ENCODE measurements at regions not wholly inside any gene's neighbourhood (a gene's known extent, or its start where the extent isn't known, plus 50 kb on each side); places are given as distances from the start of the nearest gene placed in this dataset.

GRCh38 chr2:173630425-173631126 lies 275.9 kb downstream of the CDCA7 start (continued):
- TF ChIP-seq TSHZ2 (CRISPR knock-in tag; IDR thresholded peaks at IDR 0.05), result no peak
- TF ChIP-seq RARB (CRISPR knock-in tag; IDR thresholded peaks at IDR 0.05), result no peak
- no peak for TF ChIP-seq CSRNP3 (CRISPR knock-in tag; IDR thresholded peaks at IDR 0.05)

DNA sequence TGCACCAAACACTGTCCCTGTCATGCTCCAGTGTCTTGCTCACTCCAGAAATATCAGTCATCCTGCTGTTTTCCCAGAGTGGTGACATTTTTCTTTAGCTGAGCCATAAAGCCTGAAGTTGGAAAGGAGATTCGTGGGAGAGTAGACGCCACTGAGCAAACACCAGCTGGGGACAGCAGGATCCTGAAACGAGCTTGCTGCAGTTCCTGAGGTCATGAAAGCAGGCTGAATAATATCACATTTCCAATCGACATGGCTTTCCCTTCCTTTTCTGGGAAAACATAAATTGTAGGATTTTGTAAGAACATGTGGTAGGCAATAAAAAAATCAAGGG lies 276.4 kb downstream of the CDCA7 start:
- no peak for TF ChIP-seq RARB (CRISPR knock-in tag; IDR thresholded peaks at IDR 0.05)
- TF ChIP-seq, protein P1, sequence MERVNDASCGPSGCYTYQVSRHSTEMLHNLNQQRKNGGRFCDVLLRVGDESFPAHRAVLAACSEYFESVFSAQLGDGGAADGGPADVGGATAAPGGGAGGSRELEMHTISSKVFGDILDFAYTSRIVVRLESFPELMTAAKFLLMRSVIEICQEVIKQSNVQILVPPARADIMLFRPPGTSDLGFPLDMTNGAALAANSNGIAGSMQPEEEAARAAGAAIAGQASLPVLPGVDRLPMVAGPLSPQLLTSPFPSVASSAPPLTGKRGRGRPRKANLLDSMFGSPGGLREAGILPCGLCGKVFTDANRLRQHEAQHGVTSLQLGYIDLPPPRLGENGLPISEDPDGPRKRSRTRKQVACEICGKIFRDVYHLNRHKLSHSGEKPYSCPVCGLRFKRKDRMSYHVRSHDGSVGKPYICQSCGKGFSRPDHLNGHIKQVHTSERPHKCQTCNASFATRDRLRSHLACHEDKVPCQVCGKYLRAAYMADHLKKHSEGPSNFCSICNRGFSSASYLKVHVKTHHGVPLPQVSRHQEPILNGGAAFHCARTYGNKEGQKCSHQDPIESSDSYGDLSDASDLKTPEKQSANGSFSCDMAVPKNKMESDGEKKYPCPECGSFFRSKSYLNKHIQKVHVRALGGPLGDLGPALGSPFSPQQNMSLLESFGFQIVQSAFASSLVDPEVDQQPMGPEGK (CRISPR knock-in tag; IDR thresholded peaks at IDR 0.05; ENCODE audit: borderline replicate concordance), result no peak
- no peak for TF ChIP-seq CSRNP3 (CRISPR knock-in tag; IDR thresholded peaks at IDR 0.05)
- TF ChIP-seq CSDC2 (CRISPR knock-in tag; IDR thresholded peaks at IDR 0.05), result no peak
- TF ChIP-seq GLIS3 (CRISPR knock-in tag; IDR thresholded peaks at IDR 0.05), result no peak
- no peak for TF ChIP-seq ESRRG (CRISPR knock-in tag; IDR thresholded peaks at IDR 0.05)
- no peak for TF ChIP-seq TOX (CRISPR knock-in tag; IDR thresholded peaks at IDR 0.05; ENCODE audit: borderline replicate concordance)
- TF ChIP-seq BACH2 (CRISPR knock-in tag; IDR thresholded peaks at IDR 0.05; ENCODE audit: borderline replicate concordance), result no peak
- no peak for TF ChIP-seq TCF4 (CRISPR knock-in tag; IDR thresholded peaks at IDR 0.05; ENCODE audit: borderline replicate concordance)
- no peak for TF ChIP-seq ZFP30 (CRISPR knock-in tag; IDR thresholded peaks at IDR 0.05)
- TF ChIP-seq ARNTL (CRISPR knock-in tag; IDR thresholded peaks at IDR 0.05; ENCODE audit: borderline replicate concordance, low read depth), result no peak
- no peak for TF ChIP-seq ZNF565 (CRISPR knock-in tag; conservative IDR thresholded peaks at IDR 0.05; ENCODE audit: low read depth)
- no peak for ATAC-seq

DNA sequence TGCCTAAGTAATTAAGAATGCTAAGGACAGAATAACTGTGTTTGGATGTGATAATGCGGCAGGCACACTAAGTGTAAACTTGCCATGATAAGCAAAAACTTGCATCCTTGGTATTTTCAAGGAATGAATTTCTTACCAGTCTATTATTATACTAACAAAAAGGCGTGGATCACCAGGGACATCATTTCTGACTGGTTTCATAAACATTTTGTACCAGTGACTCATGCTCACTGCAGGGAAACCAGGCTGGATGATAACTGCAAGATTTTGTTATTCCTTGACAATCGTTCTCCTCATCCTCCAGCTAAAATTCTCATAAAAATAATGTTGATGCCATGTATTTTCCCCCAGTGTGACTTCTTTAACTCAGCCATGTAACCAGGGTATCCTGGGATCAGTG lies 289.5 kb downstream of the CDCA7 start:
- ATAC-seq, result peak; percentile 71
- TF ChIP-seq ZNF8 (CRISPR knock-in tag; IDR thresholded peaks at IDR 0.05), result no peak
- no peak for TF ChIP-seq ZNF565 (CRISPR knock-in tag; conservative IDR thresholded peaks at IDR 0.05; ENCODE audit: low read depth)
- no peak for TF ChIP-seq TSHZ2 (CRISPR knock-in tag; IDR thresholded peaks at IDR 0.05)
- no peak for TF ChIP-seq CSDC2 (CRISPR knock-in tag; IDR thresholded peaks at IDR 0.05)
- TF ChIP-seq CSRNP3 (CRISPR knock-in tag; IDR thresholded peaks at IDR 0.05), result no peak
- no peak for TF ChIP-seq ISL1 (CRISPR knock-in tag; IDR thresholded peaks at IDR 0.05)
- no peak for TF ChIP-seq TOX (CRISPR knock-in tag; IDR thresholded peaks at IDR 0.05; ENCODE audit: borderline replicate concordance)
- TF ChIP-seq ZC3H10 (CRISPR knock-in tag; IDR thresholded peaks at IDR 0.05), result no peak
- no peak for TF ChIP-seq SNAI2 (CRISPR knock-in tag; IDR thresholded peaks at IDR 0.05)
- TF ChIP-seq, protein P2, sequence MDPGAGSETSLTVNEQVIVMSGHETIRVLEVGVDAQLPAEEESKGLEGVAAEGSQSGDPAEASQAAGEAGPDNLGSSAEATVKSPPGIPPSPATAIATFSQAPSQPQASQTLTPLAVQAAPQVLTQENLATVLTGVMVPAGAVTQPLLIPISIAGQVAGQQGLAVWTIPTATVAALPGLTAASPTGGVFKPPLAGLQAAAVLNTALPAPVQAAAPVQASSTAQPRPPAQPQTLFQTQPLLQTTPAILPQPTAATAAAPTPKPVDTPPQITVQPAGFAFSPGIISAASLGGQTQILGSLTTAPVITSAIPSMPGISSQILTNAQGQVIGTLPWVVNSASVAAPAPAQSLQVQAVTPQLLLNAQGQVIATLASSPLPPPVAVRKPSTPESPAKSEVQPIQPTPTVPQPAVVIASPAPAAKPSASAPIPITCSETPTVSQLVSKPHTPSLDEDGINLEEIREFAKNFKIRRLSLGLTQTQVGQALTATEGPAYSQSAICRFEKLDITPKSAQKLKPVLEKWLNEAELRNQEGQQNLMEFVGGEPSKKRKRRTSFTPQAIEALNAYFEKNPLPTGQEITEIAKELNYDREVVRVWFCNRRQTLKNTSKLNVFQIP (CRISPR knock-in tag; IDR thresholded peaks at IDR 0.05; ENCODE audit: borderline replicate concordance, low read depth), result no peak
- TF ChIP-seq, protein P3, sequence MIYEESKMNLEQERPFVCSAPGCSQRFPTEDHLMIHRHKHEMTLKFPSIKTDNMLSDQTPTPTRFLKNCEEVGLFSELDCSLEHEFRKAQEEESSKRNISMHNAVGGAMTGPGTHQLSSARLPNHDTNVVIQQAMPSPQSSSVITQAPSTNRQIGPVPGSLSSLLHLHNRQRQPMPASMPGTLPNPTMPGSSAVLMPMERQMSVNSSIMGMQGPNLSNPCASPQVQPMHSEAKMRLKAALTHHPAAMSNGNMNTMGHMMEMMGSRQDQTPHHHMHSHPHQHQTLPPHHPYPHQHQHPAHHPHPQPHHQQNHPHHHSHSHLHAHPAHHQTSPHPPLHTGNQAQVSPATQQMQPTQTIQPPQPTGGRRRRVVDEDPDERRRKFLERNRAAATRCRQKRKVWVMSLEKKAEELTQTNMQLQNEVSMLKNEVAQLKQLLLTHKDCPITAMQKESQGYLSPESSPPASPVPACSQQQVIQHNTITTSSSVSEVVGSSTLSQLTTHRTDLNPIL (CRISPR knock-in tag; IDR thresholded peaks at IDR 0.05; ENCODE audit: low read depth), result no peak
- no peak for TF ChIP-seq PPARA (CRISPR knock-in tag; IDR thresholded peaks at IDR 0.05; ENCODE audit: borderline replicate concordance)
- TF ChIP-seq BACH2 (CRISPR knock-in tag; IDR thresholded peaks at IDR 0.05; ENCODE audit: borderline replicate concordance), result no peak
- TF ChIP-seq ZNF70 (CRISPR knock-in tag; IDR thresholded peaks at IDR 0.05), result no peak
- TF ChIP-seq ZFP30 (CRISPR knock-in tag; IDR thresholded peaks at IDR 0.05), result no peak

Data from SK-N-SH treated with all-trans-retinoic acid at 6 μM for 48 hours (cell line).